ENCODE measurements at regions not wholly inside any gene's neighbourhood (a gene's known extent, or its start where the extent isn't known, plus 50 kb on each side); places are given as distances from the start of the nearest gene placed in this dataset.

- Histone ChIP-seq H3K4me3 (ENCODE audit: low read length) (no peak overlapping the region), H3K27ac (ENCODE audit: low read length) (no peak overlapping the region), H3K9me3 (ENCODE audit: control insufficient read depth, low read depth, low read length) (no peaks in the 10 kb centered on the region), H3K36me3 (ENCODE audit: control insufficient read depth, low read depth, low read length) (no peaks in the 10 kb centered on the region), H3K4me1 (ENCODE audit: control insufficient read depth, low read depth, low read length) (no peaks in the 10 kb centered on the region), H3K9ac (ENCODE audit: low read length) (no peak overlapping the region), H3K27me3 (ENCODE audit: control insufficient read depth, insufficient read depth, low read length) (no peaks in the 10 kb centered on the region)
These were observed 61.6 kb upstream of the OR4E1 start for GRCh38 chr14:21735200-21735599.

GRCh38 chr14:21734457-21735074 is 60.9 kb upstream of the OR4E1 start:
- H3K27me3 ChIP-seq (ENCODE audit: control insufficient read depth, insufficient read depth, low read length) = no peaks in the 10 kb centered on the region
- no peaks in the 10 kb centered on the region for H3K36me3 ChIP-seq (ENCODE audit: control insufficient read depth, low read depth, low read length)
- H3K27ac ChIP-seq (ENCODE audit: low read length) = no peak overlapping the region
- no peak overlapping the region for H3K9ac ChIP-seq (ENCODE audit: low read length)
- peaks cover 3% of the 10 kb centered on the region for H3K4me1 ChIP-seq (ENCODE audit: control insufficient read depth, low read depth, low read length)
- H3K4me3 ChIP-seq (ENCODE audit: low read length) = no peak overlapping the region
- H3K9me3 ChIP-seq (ENCODE audit: control insufficient read depth, low read depth, low read length) = no peaks in the 10 kb centered on the region

GRCh38 chr14:21729703-21730233 is 56.1 kb upstream of the OR4E1 start:
- peaks cover 3% of the 10 kb centered on the region for H3K4me1 ChIP-seq (ENCODE audit: control insufficient read depth, low read depth, low read length)
- peak overlapping the region; percentile 4 for H3K4me3 ChIP-seq (ENCODE audit: low read length)
- H3K9ac ChIP-seq (ENCODE audit: low read length) = no peak overlapping the region
- H3K9me3 ChIP-seq (ENCODE audit: control insufficient read depth, low read depth, low read length) = no peaks in the 10 kb centered on the region
- H3K36me3 ChIP-seq (ENCODE audit: control insufficient read depth, low read depth, low read length) = no peaks in the 10 kb centered on the region
- no peaks in the 10 kb centered on the region for H3K27me3 ChIP-seq (ENCODE audit: control insufficient read depth, insufficient read depth, low read length)
- H3K27ac ChIP-seq (ENCODE audit: low read length) = no peak overlapping the region

GRCh38 chr14:21725250-21725649 is 51.6 kb upstream of the OR4E1 start:
- peaks cover 3% of the 10 kb centered on the region for H3K4me1 ChIP-seq (ENCODE audit: control insufficient read depth, low read depth, low read length)
- H3K9ac ChIP-seq (ENCODE audit: low read length) = no peak overlapping the region
- no peak overlapping the region for H3K4me3 ChIP-seq (ENCODE audit: low read length)
- no peaks in the 10 kb centered on the region for H3K36me3 ChIP-seq (ENCODE audit: control insufficient read depth, low read depth, low read length)
- no peaks in the 10 kb centered on the region for H3K27me3 ChIP-seq (ENCODE audit: control insufficient read depth, insufficient read depth, low read length)
- no peaks in the 10 kb centered on the region for H3K9me3 ChIP-seq (ENCODE audit: control insufficient read depth, low read depth, low read length)
- H3K27ac ChIP-seq (ENCODE audit: low read length) = no peak overlapping the region

GRCh38 chr14:21724090-21724973 is 50.7 kb upstream of the OR4E1 start:
- Histone ChIP-seq H3K4me1 (ENCODE audit: control insufficient read depth, low read depth, low read length) (no peaks in the 10 kb centered on the region), H3K27me3 (ENCODE audit: control insufficient read depth, insufficient read depth, low read length) (no peaks in the 10 kb centered on the region), H3K9me3 (ENCODE audit: control insufficient read depth, low read depth, low read length) (no peaks in the 10 kb centered on the region), H3K36me3 (ENCODE audit: control insufficient read depth, low read depth, low read length) (no peaks in the 10 kb centered on the region), H3K9ac (ENCODE audit: low read length) (no peak overlapping the region), H3K27ac (ENCODE audit: low read length) (no peak overlapping the region), H3K4me3 (ENCODE audit: low read length) (no peak overlapping the region)

GRCh38 chr14:21723431-21724045 is 49.9 kb upstream of the OR4E1 start:
- Histone ChIP-seq H3K9ac (ENCODE audit: low read length) (no peak overlapping the region), H3K9me3 (ENCODE audit: control insufficient read depth, low read depth, low read length) (no peaks in the 10 kb centered on the region), H3K27me3 (ENCODE audit: control insufficient read depth, insufficient read depth, low read length) (no peaks in the 10 kb centered on the region), H3K4me1 (ENCODE audit: control insufficient read depth, low read depth, low read length) (no peaks in the 10 kb centered on the region), H3K36me3 (ENCODE audit: control insufficient read depth, low read depth, low read length) (no peaks in the 10 kb centered on the region), H3K27ac (ENCODE audit: low read length) (no peak overlapping the region), H3K4me3 (ENCODE audit: low read length) (no peak overlapping the region)

Data from iPS-18a (cell line).